ENCODE measurements at regions not wholly inside any gene's neighbourhood (a gene's known extent, or its start where the extent isn't known, plus 50 kb on each side); places are given as distances from the start of the nearest gene placed in this dataset.
A peak's percentile ranks its signal among the peaks of the same experiment; 100 is the strongest.

DNA sequence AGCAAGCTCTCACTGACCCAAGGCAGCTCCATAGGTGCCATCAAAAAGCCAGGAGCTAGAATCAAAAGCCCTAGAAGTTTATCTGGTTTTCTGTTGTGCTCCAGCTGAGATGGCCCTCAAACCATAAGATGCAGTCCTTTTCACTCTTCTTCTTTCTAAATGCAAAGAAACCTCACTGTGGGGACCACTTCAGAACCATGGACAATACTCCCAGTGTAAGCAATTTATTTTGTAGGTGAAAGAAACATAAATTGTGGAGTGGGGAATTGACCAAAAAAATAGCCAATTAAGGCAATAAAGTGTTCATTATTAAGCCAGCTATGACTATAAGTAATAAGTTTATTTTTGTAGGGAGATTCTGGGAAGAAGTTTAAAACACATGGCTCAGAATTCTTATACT is 1399.9 kb downstream of the PLA2G4A start:
- DNase-seq = no peak

DNA sequence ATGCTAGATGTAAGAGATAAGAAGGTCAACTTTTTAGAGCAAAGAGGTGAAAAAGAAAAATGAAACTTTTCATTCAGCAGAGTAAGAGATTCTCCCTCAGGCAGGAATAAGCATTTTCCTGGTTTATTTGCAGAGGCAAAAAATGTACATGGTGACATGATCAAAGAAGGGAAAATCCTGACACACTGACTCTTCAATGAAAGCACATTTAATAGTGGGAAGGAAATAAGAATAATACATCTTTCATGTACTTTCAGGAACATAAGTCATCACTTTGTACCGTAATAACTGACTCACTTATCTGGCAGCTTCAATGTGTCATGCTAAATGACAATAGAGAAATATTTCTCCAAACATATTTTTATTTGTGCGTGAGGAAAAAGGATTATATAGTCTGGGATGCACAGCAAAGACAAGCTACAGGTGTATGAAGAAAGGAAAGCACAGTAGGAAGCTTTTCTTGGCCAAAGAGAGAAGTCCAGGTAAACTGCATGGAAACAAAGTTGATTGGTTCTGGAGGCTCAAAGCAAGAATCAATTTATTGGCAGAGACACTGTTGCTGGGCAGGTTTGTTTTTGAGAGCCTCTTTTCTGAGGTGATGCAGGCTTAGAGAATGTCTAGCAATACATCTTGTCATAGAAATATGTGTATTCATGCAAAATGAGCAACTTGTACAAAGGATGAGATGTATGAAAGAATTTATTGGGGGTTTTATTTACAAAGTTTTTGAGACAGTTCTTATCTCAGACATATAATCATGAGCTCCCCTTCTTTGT is 1409.0 kb downstream of the PLA2G4A start:
- DNase-seq = no peak

GRCh38 chr1:188240772-188241406 is 1412.1 kb downstream of the PLA2G4A start:
- DNase-seq = no peak

- no peak for DNase-seq
Observed at GRCh38 chr1:188241629-188242028, 1412.9 kb downstream of the PLA2G4A start.

DNA sequence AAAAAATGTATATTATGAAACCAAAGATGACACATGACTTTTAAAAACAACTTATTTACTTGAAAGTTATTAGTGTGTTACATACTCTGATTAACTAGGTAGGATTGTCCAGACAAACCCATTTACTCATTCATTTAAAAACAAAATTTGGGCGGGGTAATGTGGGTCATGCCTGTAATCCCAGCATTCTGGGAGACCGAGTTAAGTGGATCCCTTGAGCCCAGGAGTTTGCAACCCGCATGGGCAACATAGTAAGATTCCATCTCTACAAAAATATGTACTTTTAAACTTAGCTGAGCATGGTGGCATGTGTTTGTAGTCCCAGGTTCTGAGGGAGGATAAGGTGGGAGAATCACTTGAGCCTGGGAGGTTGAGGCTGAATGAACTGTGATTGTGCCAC is 1414.7 kb downstream of the PLA2G4A start:
- no peak for DNase-seq

- DNase-seq = no peak
Observed at GRCh38 chr1:188244681-188245080, 1415.9 kb downstream of the PLA2G4A start.

GRCh38 chr1:188247255-188247654 is 1418.5 kb downstream of the PLA2G4A start:
- no peak for DNase-seq

DNA sequence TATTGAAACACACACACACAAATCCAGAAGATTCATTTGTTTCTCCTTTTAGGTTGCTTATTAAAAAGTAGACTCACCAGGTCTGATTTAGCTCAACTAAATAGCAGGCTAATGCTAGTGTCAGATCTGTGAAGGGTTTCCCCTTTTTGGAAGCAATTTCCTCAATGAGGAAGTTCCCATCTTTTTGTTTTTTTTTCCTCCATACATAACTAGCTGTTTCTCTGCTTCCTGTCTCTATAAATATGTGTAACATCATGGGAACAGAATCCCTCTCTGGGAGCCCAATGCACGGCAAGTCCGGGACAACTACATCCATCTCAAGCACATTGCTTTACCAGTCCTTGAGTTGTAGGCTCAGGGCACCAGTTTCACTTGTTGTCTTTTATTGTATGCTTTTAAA is 1421.1 kb downstream of the PLA2G4A start:
- DNase-seq = no peak

DNA sequence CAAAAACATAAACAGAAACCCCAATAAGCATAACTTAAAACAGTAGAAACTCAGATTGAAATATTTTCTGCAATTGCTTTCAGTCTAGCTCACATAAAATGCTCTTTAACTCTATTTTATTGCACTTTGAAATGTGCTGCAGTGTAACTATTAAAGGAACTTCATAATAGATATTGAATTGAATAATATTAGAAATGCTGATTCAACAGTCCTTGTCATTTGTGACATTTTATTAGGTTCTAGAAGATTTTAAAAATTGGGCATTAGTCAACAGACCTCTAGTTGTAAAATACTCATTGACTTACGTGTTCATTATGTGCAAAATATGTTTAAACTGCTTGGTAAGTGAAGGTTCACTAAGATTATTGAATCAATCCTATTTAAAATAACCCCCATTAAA is 1422.3 kb downstream of the PLA2G4A start:
- no peak for DNase-seq

DNA sequence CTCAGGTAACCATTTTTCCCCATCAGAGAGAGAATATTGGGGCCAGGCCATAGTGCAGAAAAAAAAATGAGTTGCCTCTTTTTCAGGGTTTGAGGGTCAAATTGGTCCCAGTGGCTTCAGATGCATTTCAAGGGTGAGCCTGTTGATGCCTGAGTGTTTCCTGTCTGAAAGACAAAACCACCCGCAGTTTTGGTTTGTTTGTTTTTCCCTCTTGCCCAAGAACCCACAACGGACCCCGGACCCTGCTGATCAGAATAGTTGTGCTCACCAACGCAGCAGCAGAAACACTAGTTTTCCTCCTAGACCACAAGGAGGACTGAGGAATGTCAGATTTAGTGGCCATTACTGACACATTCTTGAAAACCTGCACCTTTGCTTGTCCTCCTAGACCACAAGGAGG is 1433.1 kb downstream of the PLA2G4A start:
- DNase-seq = no peak

DNA sequence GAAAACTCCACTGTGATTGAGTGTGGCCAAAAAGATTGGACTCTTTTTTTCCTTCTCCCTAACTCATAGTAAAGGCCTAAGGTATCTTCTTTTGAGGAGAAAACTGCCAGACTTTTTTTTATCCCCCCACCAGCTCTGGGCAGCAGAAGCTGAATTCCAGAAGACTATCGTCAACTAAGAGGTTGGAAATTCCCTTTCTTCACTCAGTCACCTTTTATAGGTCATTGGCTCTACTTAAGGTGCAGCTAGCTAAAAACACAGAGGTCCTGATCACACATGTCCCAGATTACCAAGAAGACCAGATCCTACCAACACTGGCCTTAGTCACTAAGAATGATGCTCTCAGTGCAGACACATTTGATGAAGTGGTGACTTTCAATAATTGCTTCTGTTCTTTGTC is 1441.2 kb downstream of the PLA2G4A start:
- no peak for DNase-seq

GRCh38 chr1:188270497-188270896 is 1441.7 kb downstream of the PLA2G4A start:
- DNase-seq = no peak

GRCh38 chr1:188277771-188278170 is 1449.0 kb downstream of the PLA2G4A start:
- DNase-seq = no peak

- no peak for DNase-seq
Observed at GRCh38 chr1:188281921-188282320, 1453.2 kb downstream of the PLA2G4A start.

DNA sequence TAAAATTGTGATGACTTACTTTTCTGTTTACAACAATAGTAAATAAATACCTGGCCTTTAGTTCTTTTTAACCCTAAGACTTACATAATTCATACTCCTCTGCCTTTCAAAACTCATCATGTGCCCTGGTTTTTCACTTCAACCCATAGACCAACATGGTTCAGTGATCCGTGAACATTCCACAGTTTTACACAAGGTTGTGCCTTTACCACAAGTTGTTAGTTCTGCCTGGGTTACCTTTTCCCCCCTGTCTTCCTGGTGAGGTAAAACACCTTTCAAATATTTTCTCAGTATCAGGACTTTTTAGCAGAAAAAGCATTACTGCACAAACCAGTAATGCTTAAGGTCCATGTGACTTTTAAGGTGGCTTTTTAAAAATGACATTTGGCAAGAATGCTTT is 1466.4 kb downstream of the PLA2G4A start:
- no peak for DNase-seq

DNA sequence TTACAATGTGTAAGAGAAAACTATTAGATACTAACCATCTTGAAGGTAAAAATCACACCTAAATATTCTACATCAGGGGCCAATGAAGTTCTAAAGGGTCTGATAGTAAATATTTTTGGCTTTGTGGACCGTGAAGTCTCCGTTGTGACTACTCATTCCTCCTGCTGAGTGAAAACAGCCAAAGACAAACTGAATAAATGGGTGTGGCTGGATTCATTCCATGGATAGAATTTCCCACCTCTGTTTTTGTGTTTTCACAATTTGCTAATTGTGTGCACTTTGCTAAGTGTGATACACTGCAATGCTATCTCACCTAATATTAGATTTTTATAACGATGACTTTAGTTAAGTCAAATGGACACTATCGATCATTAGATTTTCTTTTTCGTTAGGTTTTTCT is 1474.0 kb downstream of the PLA2G4A start:
- DNase-seq = no peak

- no peak for DNase-seq
Observed at GRCh38 chr1:188314557-188315137, 1485.9 kb downstream of the PLA2G4A start.

GRCh38 chr1:188317894-188318293 is 1489.1 kb downstream of the PLA2G4A start:
- DNase-seq = no peak

GRCh38 chr1:188325211-188325610 is 1496.5 kb downstream of the PLA2G4A start:
- DNase-seq = peak; percentile 14 to 31

DNA sequence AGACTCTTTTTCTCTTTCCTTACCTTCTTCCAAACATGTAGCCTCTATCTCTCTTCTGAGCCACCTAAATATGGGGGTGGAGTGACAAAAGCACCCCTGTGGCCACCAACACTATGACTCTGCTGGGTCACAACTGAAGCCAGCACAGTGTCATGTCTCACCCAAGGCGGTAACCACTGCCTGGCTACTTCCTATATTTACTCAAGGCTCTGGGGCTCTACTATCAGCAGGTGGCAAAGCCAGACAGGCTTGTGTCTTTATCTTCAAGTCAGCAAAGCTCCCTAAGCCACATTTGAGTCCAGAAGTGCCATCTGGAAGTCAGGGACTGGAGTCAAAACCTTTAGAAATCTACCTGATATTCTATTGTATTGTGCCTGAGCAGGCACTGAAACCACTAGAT is 1515.2 kb downstream of the PLA2G4A start:
- no peak for DNase-seq

DNA sequence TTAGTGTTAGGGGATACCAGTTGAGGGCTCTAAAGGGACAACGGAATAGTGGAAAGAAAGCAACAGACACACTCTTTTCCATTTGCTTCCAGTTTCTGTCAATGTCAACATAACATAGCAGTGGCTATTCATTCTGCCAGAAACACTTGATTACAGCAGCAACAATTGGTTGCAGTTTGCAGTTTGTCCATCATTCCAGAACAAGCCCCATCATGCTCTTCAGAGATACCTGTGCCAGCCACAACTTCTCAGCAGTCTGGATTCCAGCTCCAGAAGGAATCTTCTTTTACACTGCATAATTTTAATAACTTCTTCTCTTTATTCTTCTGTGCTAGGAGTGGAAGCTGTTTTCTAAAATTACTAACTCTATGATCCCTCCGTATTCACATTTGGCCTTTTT is 1521.4 kb downstream of the PLA2G4A start:
- DNase-seq = no peak

- peak in 1 of 2 experiments; percentile 10 for DNase-seq
Observed at GRCh38 chr1:188355082-188355481, 1526.3 kb downstream of the PLA2G4A start.

- DNase-seq = no peak
Observed at GRCh38 chr1:188355847-188356246, 1527.1 kb downstream of the PLA2G4A start.

DNA sequence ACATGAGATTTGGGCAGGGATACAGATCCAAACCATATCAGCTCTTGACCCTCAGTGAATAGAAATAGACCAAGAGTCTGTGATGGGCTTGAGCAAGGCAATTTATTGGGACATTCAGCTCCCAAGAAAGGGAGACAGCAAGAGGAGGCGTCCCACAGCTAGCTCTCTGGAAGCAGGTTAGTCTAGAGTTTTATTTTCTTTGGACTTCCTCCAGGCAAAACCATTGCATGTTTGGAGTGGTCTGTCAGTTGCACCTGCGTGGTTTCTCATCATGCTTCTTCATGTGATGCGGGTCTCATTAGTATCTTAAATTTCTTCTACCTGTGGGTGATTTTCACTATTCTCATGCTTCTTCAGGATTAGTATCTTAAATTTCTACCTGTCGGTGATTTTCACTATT is 1530.6 kb downstream of the PLA2G4A start:
- no peak for DNase-seq
